HUES6 (cell line): ENCODE measurements at regions not wholly inside any gene's neighbourhood (a gene's known extent, or its start where the extent isn't known, plus 50 kb on each side); places are given as distances from the start of the nearest gene placed in this dataset.
"Not testable (repeated sequence)": the region's sequence is repeated elsewhere in the genome, so short reads cannot be mapped to it uniquely, and the experiment has no call there.

Source experiments
- H3K27ac ChIP-seq: 2 replicates; pipeline ENCODE4 v1.7.0; 2013; ENCODE audit warnings: low read depth, mild to moderate bottlenecking, low read length, inconsistent platforms
- H3K27me3 ChIP-seq: 2 replicates; pipeline ENCODE4 v1.6.1; 2013; ENCODE audit warnings: low read length; ENCODE audit not compliant: control insufficient read depth, insufficient read depth
- H3K36me3 ChIP-seq: 2 replicates; pipeline ENCODE4 v1.6.1; 2013; ENCODE audit warnings: low read length; ENCODE audit not compliant: control insufficient read depth, insufficient read depth
- H3K4me1 ChIP-seq: 2 replicates; pipeline ENCODE4 v1.6.1; 2013; ENCODE audit warnings: low read length; ENCODE audit not compliant: control insufficient read depth, insufficient read depth
- H3K4me3 ChIP-seq: 2 replicates; pipeline ENCODE4 v1.5.1; 2013; ENCODE audit warnings: low read depth, low read length
- H3K9ac ChIP-seq: one replicate; pipeline ENCODE4 v1.6.1; 2013; ENCODE audit warnings: mild to moderate bottlenecking, low read length
- H3K9me3 ChIP-seq: 2 replicates; pipeline ENCODE4 v1.6.1; 2013; ENCODE audit warnings: low read depth, low read length; ENCODE audit not compliant: control insufficient read depth, insufficient read depth

GRCh38 chr12:60235261-60235660 lies 639.4 kb downstream of the SLC16A7 start:
- Histone ChIP-seq H3K9ac (no peak overlapping the region), H3K27ac (no peak overlapping the region), H3K4me3 (no peak overlapping the region), H3K4me1 (peaks cover 3% of the 10 kb centered on the region; the same call in 1 of the 2 replicates), H3K9me3 (no peaks in the 10 kb centered on the region), H3K27me3 (no peaks in the 10 kb centered on the region), H3K36me3 (no peaks in the 10 kb centered on the region)

- not testable (repeated sequence) for H3K4me3 ChIP-seq, H3K9ac ChIP-seq, H3K4me1 ChIP-seq, H3K9me3 ChIP-seq, H3K27me3 ChIP-seq, H3K27ac ChIP-seq, H3K36me3 ChIP-seq
Measured at GRCh38 chr12:60236416-60236815, 640.6 kb downstream of the SLC16A7 start.

- no peaks in the 10 kb centered on the region for H3K27me3 ChIP-seq
- no peaks in the 10 kb centered on the region for H3K9me3 ChIP-seq
- H3K36me3 ChIP-seq, result no peaks in the 10 kb centered on the region
- no peak overlapping the region for H3K27ac ChIP-seq
- H3K4me1 ChIP-seq, result no peaks in the 10 kb centered on the region
- no peak overlapping the region for H3K4me3 ChIP-seq
- H3K9ac ChIP-seq, result no peak overlapping the region
Measured at GRCh38 chr12:60240891-60241290, 645.1 kb downstream of the SLC16A7 start.

- Histone ChIP-seq H3K9ac (no peak overlapping the region), H3K36me3 (no peaks in the 10 kb centered on the region), H3K27me3 (no peaks in the 10 kb centered on the region), H3K27ac (no peak overlapping the region), H3K4me3 (no peak overlapping the region), H3K4me1 (no peaks in the 10 kb centered on the region), H3K9me3 (no peaks in the 10 kb centered on the region)
Measured at GRCh38 chr12:60251091-60251490, 655.3 kb downstream of the SLC16A7 start.

GRCh38 chr12:60252359-60253096 lies 656.7 kb downstream of the SLC16A7 start:
- Histone ChIP-seq H3K36me3 (no peaks in the 10 kb centered on the region), H3K27me3 (no peaks in the 10 kb centered on the region), H3K9ac (no peak overlapping the region), H3K4me1 (no peaks in the 10 kb centered on the region), H3K27ac (no peak overlapping the region), H3K4me3 (no peak overlapping the region), H3K9me3 (no peaks in the 10 kb centered on the region)

GRCh38 chr12:60255044-60255443 lies 659.2 kb downstream of the SLC16A7 start:
- Histone ChIP-seq H3K4me3 (no peak overlapping the region), H3K9me3 (no peaks in the 10 kb centered on the region), H3K27ac (no peak overlapping the region), H3K4me1 (no peaks in the 10 kb centered on the region), H3K9ac (no peak overlapping the region), H3K36me3 (no peaks in the 10 kb centered on the region), H3K27me3 (no peaks in the 10 kb centered on the region)

GRCh38 chr12:60257063-60257462 lies 661.2 kb downstream of the SLC16A7 start:
- Histone ChIP-seq H3K27me3 (no peaks in the 10 kb centered on the region), H3K9ac (no peak overlapping the region), H3K4me3 (no peak overlapping the region), H3K27ac (no peak overlapping the region; the same call in 1 of the 2 replicates), H3K36me3 (no peaks in the 10 kb centered on the region), H3K4me1 (no peaks in the 10 kb centered on the region), H3K9me3 (no peaks in the 10 kb centered on the region)

GRCh38 chr12:60259225-60259624 lies 663.4 kb downstream of the SLC16A7 start:
- Histone ChIP-seq H3K9me3 (no peaks in the 10 kb centered on the region), H3K4me1 (no peaks in the 10 kb centered on the region), H3K36me3 (no peaks in the 10 kb centered on the region), H3K27me3 (no peaks in the 10 kb centered on the region), H3K4me3 (no peak overlapping the region), H3K27ac (no peak overlapping the region), H3K9ac (no peak overlapping the region)

GRCh38 chr12:60262378-60262777 lies 666.5 kb downstream of the SLC16A7 start:
- Histone ChIP-seq H3K4me1 (no peaks in the 10 kb centered on the region), H3K27ac (no peak overlapping the region), H3K9me3 (no peaks in the 10 kb centered on the region), H3K4me3 (no peak overlapping the region), H3K9ac (no peak overlapping the region), H3K27me3 (no peaks in the 10 kb centered on the region), H3K36me3 (no peaks in the 10 kb centered on the region)

GRCh38 chr12:60263161-60263560 lies 667.3 kb downstream of the SLC16A7 start:
- H3K4me3 ChIP-seq, result no peak overlapping the region

GRCh38 chr12:60263836-60264493 lies 668.1 kb downstream of the SLC16A7 start:
- Histone ChIP-seq H3K27me3 (no peaks in the 10 kb centered on the region), H3K4me1 (no peaks in the 10 kb centered on the region), H3K9me3 (no peaks in the 10 kb centered on the region), H3K27ac (no peak overlapping the region), H3K4me3 (no peak overlapping the region), H3K9ac (no peak overlapping the region), H3K36me3 (no peaks in the 10 kb centered on the region)

More at GRCh38 chr12:60263161-60263560, 667.3 kb downstream of the SLC16A7 start:
- H3K9me3 ChIP-seq, result no peaks in the 10 kb centered on the region
- H3K36me3 ChIP-seq, result no peaks in the 10 kb centered on the region
- H3K27me3 ChIP-seq, result no peaks in the 10 kb centered on the region
- H3K4me1 ChIP-seq, result no peaks in the 10 kb centered on the region
- H3K27ac ChIP-seq, result no peak overlapping the region
- H3K9ac ChIP-seq, result no peak overlapping the region
